Endodermal cell (in vitro differentiated cells): ENCODE measurements at regions not wholly inside any gene's neighbourhood (a gene's known extent, or its start where the extent isn't known, plus 50 kb on each side); places are given as distances from the start of the nearest gene placed in this dataset.
"Not testable (repeated sequence)": the region's sequence is repeated elsewhere in the genome, so short reads cannot be mapped to it uniquely, and the experiment has no call there.

ENCODE experiments used
- DNase-seq: peaks from one replicate; pipeline ENCODE4 v3.0.0-alpha.2; 2017
- H3K27ac ChIP-seq: 2 replicates; pipeline ENCODE4 v1.5.1; 2013; ENCODE audit warnings: mild to moderate bottlenecking, low read depth, low read length, moderate library complexity
- H3K27me3 ChIP-seq: 2 replicates; pipeline ENCODE4 v1.6.1; 2013; ENCODE audit warnings: mild to moderate bottlenecking, low read length, moderate library complexity; ENCODE audit not compliant: insufficient read depth, control insufficient read depth, poor library complexity, severe bottlenecking
- H3K36me3 ChIP-seq: 2 replicates; pipeline ENCODE4 v1.7.0; 2013; ENCODE audit warnings: mild to moderate bottlenecking, low read length, moderate library complexity; ENCODE audit not compliant: control insufficient read depth, insufficient read depth
- H3K4me1 ChIP-seq: one replicate; pipeline ENCODE4 v1.7.0; 2013; ENCODE audit warnings: low read length; ENCODE audit not compliant: control insufficient read depth, insufficient read depth
- H3K4me3 ChIP-seq: 2 replicates; pipeline ENCODE4 v1.5.1; 2013; ENCODE audit warnings: mild to moderate bottlenecking, low read length, moderate library complexity
- H3K9ac ChIP-seq: 2 replicates; pipeline ENCODE4 v1.6.1; 2013; ENCODE audit warnings: mild to moderate bottlenecking, low read length, moderate library complexity; ENCODE audit not compliant: poor library complexity, severe bottlenecking; ENCODE audit errors: extremely low read depth
- H3K9me3 ChIP-seq: 2 replicates; pipeline ENCODE4 v1.6.1; 2013; ENCODE audit warnings: mild to moderate bottlenecking, low read length, moderate library complexity; ENCODE audit not compliant: control insufficient read depth
- H3K27ac Mint-ChIP-seq: 2 replicates; pipeline ENCODE4 v1.8.0; 2020; ENCODE audit warnings: mixed read lengths
- H3K27me3 Mint-ChIP-seq: 2 replicates; pipeline ENCODE4 v1.8.0; 2021; ENCODE audit warnings: mild to moderate bottlenecking, mixed read lengths; ENCODE audit not compliant: insufficient read depth
- H3K36me3 Mint-ChIP-seq: 2 replicates; pipeline ENCODE4 v1.8.0; 2020; ENCODE audit warnings: low read depth, mixed read lengths
- H3K4me1 Mint-ChIP-seq: 2 replicates; pipeline ENCODE4 v1.8.0; 2020; ENCODE audit warnings: mixed read lengths
- H3K4me3 Mint-ChIP-seq: 2 replicates; pipeline ENCODE4 v1.8.0; 2020; ENCODE audit warnings: mild to moderate bottlenecking, moderate library complexity, mixed read lengths
- H3K9me3 Mint-ChIP-seq: 2 replicates; pipeline ENCODE4 v1.8.0; 2020; ENCODE audit warnings: mild to moderate bottlenecking, mixed read lengths
- WGBS, 2 experiments: methylation state at CpG; one replicate each; pipeline versions ENCODE4 v1.1.5 to v1.1.7; 2013; ENCODE audit warnings: missing lambda C conversion rate in 2 of 2, mixed read lengths in 1 of 2; ENCODE audit not compliant: insufficient coverage in 1 of 2, insufficient read length in 1 of 2; 5-methylcytosine and 5-hydroxymethylcytosine counted together
- TF ChIP-seq, protein P1 (sequence below): fragments of 200-600 bp; sonication (generic); conservative IDR thresholded peaks from 2 replicates; pipeline ENCODE4 v1.5.0; 2021; ENCODE audit warnings: antibody characterized with exemption, mild to moderate bottlenecking

DNA sequence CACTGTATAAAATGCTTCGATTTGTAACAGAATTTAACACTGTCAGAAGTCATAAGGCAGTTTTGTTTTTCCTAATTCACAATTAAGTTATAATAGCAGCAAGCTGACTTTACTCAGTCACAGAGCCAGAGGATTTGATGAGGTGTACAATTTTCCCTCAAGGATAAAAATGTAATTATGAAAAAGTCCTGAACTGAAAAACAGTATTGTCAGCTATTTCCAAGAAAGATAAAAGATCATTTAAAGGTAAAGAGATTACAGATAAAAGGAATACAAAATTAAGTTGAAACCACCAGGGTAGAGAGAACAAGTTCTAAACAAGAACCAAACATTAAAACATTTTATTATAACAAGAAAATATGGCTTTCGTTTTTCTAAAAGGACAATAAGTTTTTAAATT is 86.8 kb upstream of the ZFP42 start:
- H3K4me3 ChIP-seq = no peak overlapping the region
- H3K9ac ChIP-seq = no peak overlapping the region
- H3K4me1 ChIP-seq = no peaks in the 10 kb centered on the region
- no peak for DNase-seq
- no peaks in the 10 kb centered on the region for H3K4me1 Mint-ChIP-seq
- H3K27me3 Mint-ChIP-seq = no peaks in the 10 kb centered on the region
- H3K36me3 ChIP-seq = no peaks in the 10 kb centered on the region
- no peak overlapping the region for H3K27ac Mint-ChIP-seq
- H3K4me3 Mint-ChIP-seq = no peak overlapping the region
- H3K9me3 Mint-ChIP-seq = no peaks in the 10 kb centered on the region
- no peaks in the 10 kb centered on the region for H3K9me3 ChIP-seq
- H3K27me3 ChIP-seq = no peaks in the 10 kb centered on the region
- 91 to 100% methylated on average over 1 of the region's 2 CpGs for WGBS, 2 experiments
- no peaks in the 10 kb centered on the region for H3K36me3 Mint-ChIP-seq
- H3K27ac ChIP-seq = no peak overlapping the region
- TF ChIP-seq, protein P1, sequence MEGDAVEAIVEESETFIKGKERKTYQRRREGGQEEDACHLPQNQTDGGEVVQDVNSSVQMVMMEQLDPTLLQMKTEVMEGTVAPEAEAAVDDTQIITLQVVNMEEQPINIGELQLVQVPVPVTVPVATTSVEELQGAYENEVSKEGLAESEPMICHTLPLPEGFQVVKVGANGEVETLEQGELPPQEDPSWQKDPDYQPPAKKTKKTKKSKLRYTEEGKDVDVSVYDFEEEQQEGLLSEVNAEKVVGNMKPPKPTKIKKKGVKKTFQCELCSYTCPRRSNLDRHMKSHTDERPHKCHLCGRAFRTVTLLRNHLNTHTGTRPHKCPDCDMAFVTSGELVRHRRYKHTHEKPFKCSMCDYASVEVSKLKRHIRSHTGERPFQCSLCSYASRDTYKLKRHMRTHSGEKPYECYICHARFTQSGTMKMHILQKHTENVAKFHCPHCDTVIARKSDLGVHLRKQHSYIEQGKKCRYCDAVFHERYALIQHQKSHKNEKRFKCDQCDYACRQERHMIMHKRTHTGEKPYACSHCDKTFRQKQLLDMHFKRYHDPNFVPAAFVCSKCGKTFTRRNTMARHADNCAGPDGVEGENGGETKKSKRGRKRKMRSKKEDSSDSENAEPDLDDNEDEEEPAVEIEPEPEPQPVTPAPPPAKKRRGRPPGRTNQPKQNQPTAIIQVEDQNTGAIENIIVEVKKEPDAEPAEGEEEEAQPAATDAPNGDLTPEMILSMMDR = no peak

DNA sequence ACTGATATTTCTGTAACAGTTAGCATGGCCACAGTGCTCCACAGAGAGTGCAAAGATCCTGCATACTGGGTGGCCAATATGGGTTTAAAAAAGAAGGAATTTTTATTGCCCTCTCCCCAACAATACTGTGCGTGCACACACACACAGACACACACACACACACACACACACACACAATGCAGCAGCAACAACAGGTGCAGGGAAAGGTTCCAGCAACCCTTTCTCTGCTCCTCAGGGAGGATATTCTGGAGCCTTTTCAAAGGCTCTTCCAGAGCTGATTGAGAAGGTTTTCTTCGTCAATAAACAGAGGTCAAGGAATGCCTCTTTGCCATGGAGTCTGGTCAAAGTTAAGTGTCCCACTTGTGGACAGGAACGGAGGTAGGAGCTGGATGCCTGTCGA is 84.8 kb upstream of the ZFP42 start:
- Histone ChIP-seq H3K36me3 (no peaks in the 10 kb centered on the region), H3K4me3 (no peak overlapping the region), H3K9ac (no peak overlapping the region), H3K9me3 (no peaks in the 10 kb centered on the region), H3K27me3 (no peaks in the 10 kb centered on the region), H3K4me1 (no peaks in the 10 kb centered on the region), H3K27ac (no peak overlapping the region)
- WGBS, 2 experiments = 82 to 100% methylated on average over 1 to 4 of the region's 4 CpGs
- H3K4me3 Mint-ChIP-seq = no peak overlapping the region
- no peaks in the 10 kb centered on the region for H3K9me3 Mint-ChIP-seq
- H3K27ac Mint-ChIP-seq = no peak overlapping the region
- DNase-seq = no peak
- TF ChIP-seq, protein P1 = no peak
- no peaks in the 10 kb centered on the region for H3K27me3 Mint-ChIP-seq
- H3K36me3 Mint-ChIP-seq = no peaks in the 10 kb centered on the region
- H3K4me1 Mint-ChIP-seq = no peaks in the 10 kb centered on the region

DNA sequence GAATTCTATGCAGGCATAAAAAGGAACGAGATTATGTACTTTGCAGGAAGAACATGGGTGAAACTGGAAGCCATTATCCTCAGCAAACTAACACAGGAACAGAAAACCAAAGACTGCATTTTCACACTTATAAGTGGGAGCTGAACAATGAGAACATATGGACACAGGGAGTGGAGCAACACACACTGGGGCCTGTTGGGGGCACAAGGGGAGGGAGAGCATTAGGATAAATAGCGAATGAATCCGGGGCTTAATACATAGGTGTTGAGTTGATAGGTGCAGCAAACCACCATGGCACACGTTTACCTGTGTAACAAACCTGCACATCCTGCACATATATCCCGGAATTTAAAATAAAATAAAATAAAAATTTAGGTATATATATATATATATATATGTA is 80.2 kb upstream of the ZFP42 start:
- H3K9me3 ChIP-seq, H3K4me3 Mint-ChIP-seq, H3K9me3 Mint-ChIP-seq, H3K27me3 Mint-ChIP-seq, DNase-seq, H3K27ac ChIP-seq, H3K9ac ChIP-seq, H3K27ac Mint-ChIP-seq, H3K4me1 Mint-ChIP-seq, H3K27me3 ChIP-seq, H3K36me3 ChIP-seq, H3K4me3 ChIP-seq, H3K4me1 ChIP-seq, H3K36me3 Mint-ChIP-seq: not testable (repeated sequence)
- TF ChIP-seq, protein P1 = peak; percentile 44
- WGBS, 2 experiments = 89% methylated on average over 3 of the region's 5 CpGs; no CpG with 5 or more reads in 1 of the 2 experiments
